ENCODE measurements at regions not wholly inside any gene's neighbourhood (a gene's known extent, or its start where the extent isn't known, plus 50 kb on each side); places are given as distances from the start of the nearest gene placed in this dataset.

- Histone ChIP-seq H3K4me1 (ENCODE audit: low read depth) (no peaks in the 10 kb centered on the region), H3K36me3 (no peaks in the 10 kb centered on the region), H3K4me3 (no peak overlapping the region), H3K9me3 (ENCODE audit: low read depth) (no peaks in the 10 kb centered on the region), H3K27me3 (no peaks in the 10 kb centered on the region), H3K27ac (no peak overlapping the region)
- TF ChIP-seq CTCF (IDR thresholded peaks at IDR 0.05; ENCODE audit: low read depth, low read length), result no peak
- DNase-seq (ENCODE audit: low read depth in 1 of 2, low spot score in 1 of 2), result no peak
Observed at GRCh38 chr2:17251171-17251570, 267.1 kb downstream of the RAD51AP2 start.

- no peaks in the 10 kb centered on the region for H3K36me3 ChIP-seq
- H3K4me1 ChIP-seq (ENCODE audit: low read depth), result no peaks in the 10 kb centered on the region
- H3K4me3 ChIP-seq, result no peak overlapping the region
- H3K27me3 ChIP-seq, result no peaks in the 10 kb centered on the region
- TF ChIP-seq CTCF (IDR thresholded peaks at IDR 0.05; ENCODE audit: low read depth, low read length), result no peak
- no peak overlapping the region for H3K27ac ChIP-seq
- H3K9me3 ChIP-seq (ENCODE audit: low read depth), result no peaks in the 10 kb centered on the region
- no peak for DNase-seq (ENCODE audit: low read depth in 1 of 2, low spot score in 1 of 2)
Observed at GRCh38 chr2:17249249-17249648, 269.0 kb downstream of the RAD51AP2 start.

- H3K27me3 ChIP-seq, result no peaks in the 10 kb centered on the region
- H3K4me1 ChIP-seq (ENCODE audit: low read depth), result no peaks in the 10 kb centered on the region
- no peaks in the 10 kb centered on the region for H3K9me3 ChIP-seq (ENCODE audit: low read depth)
- DNase-seq (ENCODE audit: low read depth in 1 of 2, low spot score in 1 of 2), result no peak
- no peak overlapping the region for H3K4me3 ChIP-seq
- no peaks in the 10 kb centered on the region for H3K36me3 ChIP-seq
- H3K27ac ChIP-seq, result no peak overlapping the region
- TF ChIP-seq CTCF (IDR thresholded peaks at IDR 0.05; ENCODE audit: low read depth, low read length), result no peak
Observed at GRCh38 chr2:17245906-17246305, 272.3 kb downstream of the RAD51AP2 start.

- no peak overlapping the region for H3K27ac ChIP-seq
- H3K36me3 ChIP-seq, result no peaks in the 10 kb centered on the region
- no peaks in the 10 kb centered on the region for H3K4me1 ChIP-seq (ENCODE audit: low read depth)
- no peak for DNase-seq (ENCODE audit: low read depth in 1 of 2, low spot score in 1 of 2)
- H3K4me3 ChIP-seq, result no peak overlapping the region
- no peaks in the 10 kb centered on the region for H3K9me3 ChIP-seq (ENCODE audit: low read depth)
- no peaks in the 10 kb centered on the region for H3K27me3 ChIP-seq
- TF ChIP-seq CTCF (IDR thresholded peaks at IDR 0.05; ENCODE audit: low read depth, low read length), result no peak
Observed at GRCh38 chr2:17242813-17243485, 275.3 kb downstream of the RAD51AP2 start.

- Histone ChIP-seq H3K4me1 (ENCODE audit: low read depth) (no peaks in the 10 kb centered on the region), H3K9me3 (ENCODE audit: low read depth) (no peaks in the 10 kb centered on the region), H3K36me3 (no peaks in the 10 kb centered on the region), H3K27me3 (no peaks in the 10 kb centered on the region), H3K4me3 (no peak overlapping the region), H3K27ac (no peak overlapping the region)
- DNase-seq (ENCODE audit: low read depth in 1 of 2, low spot score in 1 of 2), result no peak
- no peak for TF ChIP-seq CTCF (IDR thresholded peaks at IDR 0.05; ENCODE audit: low read depth, low read length)
Observed at GRCh38 chr2:17239550-17239949, 278.7 kb downstream of the RAD51AP2 start.

Measured in cardiac muscle cell (in vitro differentiated cells and primary cell).